Heart left ventricle (tissue), 13 donors: ENCODE measurements at regions not wholly inside any gene's neighbourhood (a gene's known extent, or its start where the extent isn't known, plus 50 kb on each side); places are given as distances from the start of the nearest gene placed in this dataset.

Experiments
- CTCF ChIP-seq, 12 donors: fragments of 200-600 bp; sonication (generic) in 4 of 12; IDR thresholded peaks; one replicate each; pipeline versions ENCODE4 v1.5.0 to v1.8.0; 2018 to 2022; ENCODE audit warnings: antibody characterized with exemption in 12 of 12, mild to moderate bottlenecking in 5 of 12
- POLR2A ChIP-seq, 2 donors: fragments of 450-650 bp; IDR thresholded peaks; one replicate each; pipeline ENCODE4 v1.6.1; 2017; ENCODE audit warnings: antibody characterized with exemption in 2 of 2, mild to moderate bottlenecking in 2 of 2, moderate library complexity in 2 of 2
- donor health status: ischemic (EF 13 %, LVEDD 7.1; RV severe dilation, severe dysfunction).
- donor health status: DM: no; HTN: yes; CAD: no.
- donor health status: DM: no; HTN: no; CAD: no.
- donor health status: ischemic (EF 25% LVEDD 6.9; RV normal size, moderate dysfunction).
- donor health status: ischemic (EF 25% LVEDD 5.7; RV mildly dilated, moderate dysfunction).
- donor health status: ischemic (EF 35%, LVEDD 5.7; RV mildly dilated, moderate dysfunction).
- donor health status: nonischemic (EF 11% LVEDD 7.7; RV severe dilation, severe dysfunction).
- donor health status: DM: yes; HTN: yes; CAD: no.
- donor health status: PGD.
- donor health status: ischemic (EF 29% LVEDD 5.4; RV normal size, mild dysfunction).
- donor health status: nonischemic (EF 23%, LVEDD 6.1; RV moderate dilation, normal function).

GRCh38 chr3:124461838-124462632 is 268.2 kb upstream of the UMPS start:
- TF ChIP-seq POLR2A (IDR thresholded peaks at IDR 0.05): no peak
- no peak for TF ChIP-seq CTCF (IDR thresholded peaks at IDR 0.05)
